ENCODE measurements at regions not wholly inside any gene's neighbourhood (a gene's known extent, or its start where the extent isn't known, plus 50 kb on each side); places are given as distances from the start of the nearest gene placed in this dataset.

- TF ChIP-seq POLR2A (IDR thresholded peaks at IDR 0.05; ENCODE audit: low read depth, low read length) = no peak
- TF ChIP-seq CTCF (conservative IDR thresholded peaks at IDR 0.05; ENCODE audit: low read depth, low read length) = no peak
- no peak for TF ChIP-seq BHLHE40 (IDR thresholded peaks at IDR 0.05; ENCODE audit: low read depth, low read length)
- no peak for TF ChIP-seq RCOR1 (IDR thresholded peaks at IDR 0.05; ENCODE audit: insufficient replicate concordance, low read length)
- TF ChIP-seq SMC3 (IDR thresholded peaks at IDR 0.05; ENCODE audit: low read depth, low read length) = no peak
- TF ChIP-seq RAD21 (IDR thresholded peaks at IDR 0.05; ENCODE audit: low read length) = no peak
- TF ChIP-seq MAFK (IDR thresholded peaks at IDR 0.05; ENCODE audit: low read depth, low read length) = no peak
- TF ChIP-seq RFX5 (IDR thresholded peaks at IDR 0.05; ENCODE audit: low read depth, low read length) = no peak
- no peak for TF ChIP-seq ELK1 (IDR thresholded peaks at IDR 0.05; ENCODE audit: borderline replicate concordance, low read depth, low read length)
- no peak for TF ChIP-seq CHD1 (IDR thresholded peaks at IDR 0.05; ENCODE audit: low read depth, low read length)
- no peak for TF ChIP-seq NFE2L2 (IDR thresholded peaks at IDR 0.05; ENCODE audit: low read depth, low read length)
- no peak for TF ChIP-seq USF2 (IDR thresholded peaks at IDR 0.05; ENCODE audit: low read depth, low read length)
- no peak for TF ChIP-seq MAZ (IDR thresholded peaks at IDR 0.05; ENCODE audit: borderline replicate concordance, low read depth, low read length)
- TF ChIP-seq CEBPB (IDR thresholded peaks at IDR 0.05; ENCODE audit: low read depth, low read length) = no peak
These were observed 436.2 kb downstream of the TLL1 start for GRCh38 chr4:166309286-166309685.

Measured in IMR-90 (cell line).